GM18517 (cell line): ENCODE measurements at regions not wholly inside any gene's neighbourhood (a gene's known extent, or its start where the extent isn't known, plus 50 kb on each side); places are given as distances from the start of the nearest gene placed in this dataset.

Source experiments
- ATAC-seq: cut with Tn5 transposase; IDR thresholded peaks from one replicate; pipeline ENCODE4 v1.9.1; 2021; ENCODE audit warnings: mild to moderate bottlenecking, moderate library complexity; ENCODE audit not compliant: unreplicated experiment

DNA sequence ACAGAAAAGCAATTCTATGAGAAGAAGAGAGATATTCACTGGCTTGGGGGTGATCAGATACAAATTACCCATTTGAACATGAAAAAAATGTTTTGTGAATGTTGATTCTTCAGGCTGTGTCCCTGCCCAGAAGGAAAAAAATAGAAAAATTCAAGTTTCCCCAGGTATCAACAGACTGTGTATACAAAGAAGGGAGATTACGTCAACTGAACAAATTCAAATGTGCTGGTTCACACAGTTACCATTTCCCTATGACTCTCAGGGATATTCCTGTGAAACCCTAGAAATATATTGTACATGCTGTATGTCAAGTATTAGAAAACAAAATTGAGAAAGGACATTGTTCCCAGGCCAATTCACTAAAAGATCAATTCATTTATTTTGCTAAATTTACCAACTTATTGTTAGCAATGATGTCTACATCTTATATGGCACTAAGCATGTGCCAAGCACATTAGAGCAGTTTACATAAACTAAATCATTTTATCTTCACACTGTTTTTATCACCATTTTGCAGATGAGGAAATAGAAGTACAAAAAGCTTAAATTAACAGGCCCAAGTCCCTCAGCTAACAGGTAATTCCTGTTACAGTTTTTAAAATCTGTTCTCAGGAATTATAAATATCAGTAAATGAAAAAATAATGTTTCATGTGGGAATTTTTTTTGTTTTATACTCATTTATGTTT, 306.7 kb upstream of the ROBO2 start:
- no peak for ATAC-seq

DNA sequence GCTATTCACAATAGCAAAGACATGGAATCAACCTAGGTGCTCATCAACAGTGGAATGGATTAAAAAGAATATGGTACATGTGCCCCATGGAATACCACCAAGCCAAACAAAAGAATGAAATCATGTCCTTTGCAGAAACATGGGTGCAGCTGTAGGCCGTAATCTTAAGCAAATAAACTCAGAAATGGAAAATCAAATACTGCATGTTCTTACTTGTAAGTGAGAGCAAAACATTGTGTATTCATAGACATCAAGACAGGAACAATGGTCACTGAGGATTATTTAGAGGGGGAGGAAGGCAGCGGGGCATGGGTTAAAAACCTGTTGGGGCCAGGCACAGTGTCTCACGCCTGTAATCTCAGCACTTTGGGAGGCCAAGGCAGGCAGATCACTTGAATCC, 304.7 kb upstream of the ROBO2 start:
- ATAC-seq = no peak

DNA sequence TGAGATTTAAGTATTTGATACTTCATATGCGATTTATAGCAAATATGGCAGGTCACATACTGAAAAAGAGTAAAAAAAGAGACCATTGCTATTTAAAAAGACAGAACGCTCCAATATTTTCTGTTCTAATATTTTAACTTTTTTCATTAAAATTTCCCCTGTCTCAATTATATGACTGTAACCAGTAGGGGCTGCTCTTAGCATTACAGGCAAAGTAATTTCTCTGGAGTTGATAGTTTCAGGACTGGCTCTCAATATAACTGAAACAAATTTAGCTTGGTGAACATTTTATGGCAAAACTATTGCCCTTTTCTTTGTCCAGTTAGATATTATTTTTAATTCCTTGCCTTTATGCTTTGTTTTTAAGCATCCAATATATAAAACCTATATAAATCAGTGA, 286.3 kb upstream of the ROBO2 start:
- no peak for ATAC-seq

DNA sequence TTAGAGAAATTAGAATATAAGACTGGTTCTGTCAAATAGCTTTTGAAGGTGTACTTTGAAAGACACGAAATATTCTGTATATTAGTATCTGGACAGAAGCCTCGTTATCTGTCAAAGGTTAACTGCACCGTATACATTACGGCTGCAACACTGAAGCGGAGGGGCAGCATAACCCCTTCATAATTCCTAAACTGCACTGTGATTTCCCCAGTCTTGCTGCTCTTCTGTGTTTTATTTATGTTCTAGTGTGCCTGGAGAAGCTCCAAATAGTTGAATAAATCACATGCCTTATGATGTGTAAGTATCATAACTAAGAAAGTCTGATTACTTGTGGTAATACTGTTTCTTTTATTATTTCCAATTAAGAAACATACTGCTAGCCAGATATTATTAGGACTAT, 285.7 kb upstream of the ROBO2 start:
- ATAC-seq = no peak

DNA sequence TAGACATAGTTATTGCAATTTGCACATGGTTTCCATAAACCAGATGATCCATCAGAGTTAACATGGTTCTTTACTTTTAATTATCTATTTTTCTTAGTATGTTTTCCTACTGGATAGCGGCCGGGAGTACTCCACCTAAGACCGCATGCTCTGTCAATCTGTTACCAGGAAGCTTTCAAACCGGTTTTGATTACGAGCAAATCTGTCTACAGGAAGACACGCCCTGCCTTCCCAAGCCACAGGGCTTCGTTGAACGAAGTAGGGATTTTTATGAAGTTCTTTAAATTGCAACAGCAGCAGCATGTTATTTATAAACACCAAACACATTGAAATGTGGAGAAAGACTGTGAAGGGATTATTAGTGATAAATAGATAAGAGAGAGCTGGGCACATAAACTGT, 283.3 kb upstream of the ROBO2 start:
- ATAC-seq = no peak

DNA sequence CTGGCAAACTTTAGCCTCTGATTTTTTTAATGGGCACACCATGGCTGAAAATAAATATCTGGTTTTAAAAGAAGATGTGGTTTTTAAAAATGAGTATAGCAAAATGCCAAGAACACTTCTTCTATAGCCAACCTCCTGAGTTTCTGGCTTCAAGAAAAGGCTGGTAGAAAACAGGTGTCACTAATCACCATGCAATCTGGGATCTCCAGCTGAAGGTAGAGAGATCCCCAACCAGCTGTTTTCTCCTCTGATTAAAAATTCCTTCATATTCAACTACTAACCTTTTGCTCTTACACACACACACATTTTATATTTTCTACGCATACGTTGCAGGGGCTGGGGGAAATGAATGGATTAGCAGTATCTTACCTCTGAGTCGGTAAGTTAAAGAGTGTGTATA, 279.6 kb upstream of the ROBO2 start:
- ATAC-seq = no peak

DNA sequence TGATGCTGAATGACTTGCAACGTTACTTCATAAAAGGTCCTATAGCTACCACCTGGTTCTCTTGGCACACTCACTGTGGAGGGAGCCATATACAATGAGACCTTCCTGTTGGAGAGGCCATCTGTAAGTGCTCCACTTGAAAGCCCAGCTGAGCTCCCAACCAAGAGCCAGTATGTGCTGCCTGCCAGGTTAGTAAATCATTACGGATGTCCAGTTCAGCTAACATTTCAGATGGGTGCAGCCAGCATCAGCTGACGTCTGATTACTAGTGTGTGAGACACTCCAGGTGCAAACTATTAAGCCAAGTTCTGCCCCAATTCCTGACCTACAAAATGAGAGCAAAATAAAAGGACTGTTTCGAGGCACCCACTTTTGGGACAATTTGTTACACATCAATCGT, 274.4 kb upstream of the ROBO2 start:
- no peak for ATAC-seq

DNA sequence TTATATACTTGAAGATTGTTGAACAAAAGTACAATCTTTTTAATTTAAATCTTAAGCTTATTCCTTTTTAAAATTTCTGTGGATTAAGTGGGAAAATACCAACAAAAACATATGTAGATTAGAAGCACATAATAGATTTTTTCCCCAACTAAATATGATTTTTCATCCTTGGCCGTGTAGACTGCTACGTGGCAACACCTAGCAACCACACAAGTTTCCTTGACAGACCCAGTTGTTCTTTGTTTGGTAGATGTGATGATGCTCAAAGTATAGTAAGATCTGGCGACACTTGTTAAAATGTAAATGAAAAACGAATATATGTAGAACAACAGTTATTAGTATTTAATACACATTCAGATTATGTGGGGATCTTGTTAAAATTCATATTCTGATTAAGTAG, 271.0 kb upstream of the ROBO2 start:
- no peak for ATAC-seq

DNA sequence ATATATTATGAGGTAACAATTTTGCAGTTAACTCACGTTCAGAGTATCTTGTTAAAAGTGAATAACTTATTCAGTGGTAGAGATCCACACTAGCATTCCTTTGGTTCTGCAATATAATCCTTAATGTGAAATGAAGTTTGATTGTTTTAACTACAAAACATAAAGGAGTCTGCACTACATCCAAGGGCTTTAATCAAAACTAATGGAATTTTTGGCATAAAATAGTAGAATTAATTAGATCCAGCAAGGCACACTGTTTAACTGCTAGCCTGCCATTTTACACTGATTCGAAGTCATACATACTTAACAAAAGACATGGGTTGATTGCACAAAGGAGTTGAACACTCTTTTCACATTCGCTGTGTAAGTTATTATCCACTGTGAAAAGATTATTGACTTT, 263.0 kb upstream of the ROBO2 start:
- no peak for ATAC-seq

DNA sequence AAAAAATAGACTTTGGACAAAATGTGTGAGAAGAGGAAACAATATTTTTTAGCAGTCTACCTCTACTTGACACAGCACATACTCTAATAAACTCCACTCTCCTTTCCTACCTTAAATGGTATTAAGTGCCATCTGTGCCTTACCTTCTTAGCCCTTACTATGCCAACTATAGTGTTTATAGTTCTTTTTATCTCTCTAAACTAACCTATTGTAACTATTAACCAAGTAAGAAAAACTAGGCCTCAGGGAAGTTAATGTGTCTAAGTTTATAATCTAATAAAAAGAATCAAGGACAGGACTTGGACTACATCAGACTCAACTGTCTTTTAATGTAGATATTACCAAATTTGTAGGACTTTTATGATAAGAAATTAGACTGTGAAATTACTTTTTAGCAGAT, 251.7 kb upstream of the ROBO2 start:
- ATAC-seq = no peak

DNA sequence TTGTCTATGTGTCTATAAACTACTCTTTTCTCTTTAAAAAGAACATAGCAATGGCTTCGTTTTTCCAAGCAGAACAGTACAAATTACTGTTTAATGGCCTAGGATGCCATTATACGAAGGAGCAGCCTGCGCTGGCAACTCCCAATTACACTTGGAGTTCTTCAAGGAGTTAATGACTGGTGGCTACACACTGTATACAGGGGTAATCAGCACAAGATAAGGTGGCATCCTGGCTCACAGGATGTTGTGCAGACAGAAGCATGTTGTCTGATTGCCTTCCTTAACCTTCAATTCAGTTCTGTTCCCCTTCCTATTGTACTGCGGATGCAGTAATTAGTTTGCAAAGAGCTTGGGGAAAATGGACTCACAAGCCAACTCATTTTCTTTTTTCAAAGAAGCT, 250.7 kb upstream of the ROBO2 start:
- ATAC-seq = no peak

DNA sequence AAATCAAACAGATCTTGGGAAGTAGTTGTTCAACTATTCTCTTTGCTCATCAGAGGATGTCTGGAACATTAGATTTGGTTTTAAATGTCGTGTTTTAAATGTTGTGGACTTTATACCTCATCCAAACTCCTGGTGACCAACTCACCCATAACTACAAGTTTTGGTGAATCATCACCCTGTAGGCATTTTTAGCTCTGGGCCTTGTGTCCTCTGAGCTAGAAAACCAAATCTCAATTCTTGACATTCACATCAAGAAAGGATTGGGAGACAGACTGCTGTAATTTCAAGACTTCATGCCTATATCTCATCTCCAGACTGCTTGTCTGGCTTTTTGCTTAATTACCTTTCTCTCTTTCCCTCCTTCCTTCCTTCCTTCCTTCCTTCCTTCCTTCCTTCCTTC, 228.5 kb upstream of the ROBO2 start:
- ATAC-seq = no peak

DNA sequence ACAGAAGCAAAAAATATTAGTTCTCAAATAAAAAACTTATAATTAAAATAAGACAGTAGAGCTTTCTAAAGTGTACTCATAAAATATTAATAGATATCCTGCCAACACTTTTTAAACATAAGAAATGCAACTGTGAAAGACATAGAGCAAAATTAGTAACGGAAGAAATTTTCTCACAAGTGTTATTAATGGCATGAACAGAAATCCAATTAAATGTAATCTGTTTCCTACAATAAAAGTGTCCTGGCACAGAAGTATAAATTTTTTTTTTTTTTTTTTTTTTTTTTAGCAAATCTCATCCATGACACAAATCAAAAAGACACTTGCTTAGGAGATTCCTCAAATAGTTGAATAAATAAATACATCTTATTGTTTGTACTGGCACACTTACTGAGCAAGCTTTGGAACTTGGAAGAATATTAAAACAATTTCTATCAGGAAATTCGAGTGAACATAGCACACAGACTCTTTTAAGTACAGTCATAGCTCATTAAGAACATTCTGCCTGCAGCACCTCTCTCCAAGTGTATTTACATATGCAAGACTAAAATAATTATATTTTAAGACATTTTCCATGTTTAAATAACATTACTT, 227.2 kb upstream of the ROBO2 start:
- no peak for ATAC-seq

DNA sequence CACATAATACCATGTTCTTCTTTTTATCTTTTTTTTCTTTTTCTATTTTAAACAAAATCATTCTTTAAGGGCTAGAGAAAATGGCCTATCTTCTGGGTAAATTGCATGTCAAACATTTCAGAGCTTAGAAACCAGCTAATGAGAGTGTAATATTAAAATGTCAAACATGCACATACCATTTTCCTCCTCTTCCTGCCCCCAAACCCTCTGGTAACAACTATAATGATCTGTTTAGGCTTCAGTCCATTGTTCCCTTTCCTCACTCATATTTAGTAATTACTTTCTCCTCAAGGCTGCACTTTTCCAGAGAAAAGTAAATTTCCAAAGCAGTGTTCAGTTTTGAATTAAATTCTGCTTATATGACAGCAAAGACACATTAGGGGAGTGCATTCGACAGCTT, 224.3 kb upstream of the ROBO2 start:
- ATAC-seq = no peak

DNA sequence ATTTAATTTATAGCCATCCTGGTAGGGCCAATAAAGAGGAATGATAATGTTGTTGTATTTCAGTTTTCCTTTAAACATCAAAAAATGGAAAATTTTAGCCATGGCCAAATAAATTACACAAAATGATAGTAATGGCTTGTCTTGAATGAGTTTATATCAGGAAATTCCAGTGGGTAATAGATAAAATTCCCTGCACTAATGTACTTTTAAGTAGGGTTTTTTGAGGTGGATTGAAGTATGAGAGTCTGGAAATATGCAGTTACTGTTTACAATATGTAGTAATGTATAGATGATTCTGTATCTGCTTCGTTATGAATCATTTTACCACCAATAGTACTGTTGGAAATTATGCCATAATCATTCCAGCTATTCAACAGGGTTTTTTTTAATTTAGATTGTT, 219.4 kb upstream of the ROBO2 start:
- no peak for ATAC-seq

DNA sequence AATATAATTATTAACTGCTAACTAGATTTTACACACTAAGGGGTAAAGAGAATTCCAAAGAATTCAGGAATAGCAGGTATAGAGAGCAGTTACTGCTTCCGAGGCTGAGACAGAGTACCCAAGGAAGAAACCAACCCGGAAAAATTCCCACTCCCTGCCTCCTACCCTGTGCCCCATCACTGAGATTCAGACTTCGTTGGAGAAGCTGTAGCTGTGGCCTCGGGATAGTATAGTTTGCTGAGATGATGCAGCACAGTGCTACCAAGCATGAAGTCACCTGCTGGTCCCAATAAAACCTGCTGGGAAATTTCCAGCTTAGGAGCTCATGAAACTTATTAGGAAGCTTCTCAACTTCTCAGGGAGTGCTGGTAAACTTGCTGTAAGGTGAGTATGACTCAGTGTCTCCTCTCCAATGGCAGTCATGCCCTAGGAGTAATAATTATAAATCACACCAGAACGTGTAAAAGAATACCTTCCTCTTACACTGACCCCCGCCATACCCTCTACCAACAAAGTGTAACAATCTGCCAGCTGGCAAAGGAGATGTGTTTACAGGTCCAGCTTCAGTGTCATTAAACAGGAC, 215.2 kb upstream of the ROBO2 start:
- no peak for ATAC-seq

DNA sequence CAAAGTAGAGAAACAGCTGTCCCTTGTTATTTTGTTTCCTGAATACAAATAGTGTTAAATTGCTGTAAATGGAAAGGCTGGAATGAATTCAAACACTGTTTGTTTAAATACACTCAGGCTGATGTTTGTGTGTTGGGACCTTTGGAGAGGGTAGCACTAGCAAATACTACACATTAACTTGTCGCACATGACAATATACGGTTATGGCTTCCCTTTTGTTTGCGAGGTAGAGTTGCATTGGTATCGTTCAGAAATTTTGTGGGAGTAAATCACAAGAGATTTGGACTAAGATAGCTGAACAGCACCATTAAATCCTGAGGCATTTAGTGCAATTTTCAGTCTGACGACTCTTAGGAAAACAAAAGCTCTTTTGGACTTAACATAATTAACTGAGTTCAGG, 213.0 kb upstream of the ROBO2 start:
- no peak for ATAC-seq

DNA sequence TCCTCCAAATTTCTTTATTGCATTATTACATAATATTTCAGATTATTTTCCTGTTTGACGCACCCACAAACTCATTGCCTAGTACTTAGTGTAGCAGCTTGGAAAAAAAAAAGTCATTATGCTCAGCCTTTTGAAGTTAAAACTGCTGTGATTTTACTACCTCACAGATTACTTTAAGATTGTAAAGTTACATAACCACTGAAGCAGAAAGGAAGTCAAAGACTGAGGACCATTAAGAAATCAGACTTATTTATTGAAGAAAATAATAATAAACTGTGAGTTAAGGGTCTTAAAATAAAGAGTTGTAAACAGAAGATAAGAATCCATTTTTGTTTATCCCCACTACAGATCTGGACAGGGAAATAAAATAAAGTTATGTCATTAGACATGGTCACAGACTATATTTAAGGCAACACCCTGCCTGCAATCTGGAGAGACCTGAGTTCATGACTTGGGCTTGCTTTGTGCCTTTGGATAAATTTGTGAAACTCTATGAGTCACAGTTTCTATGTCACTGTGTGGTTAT, 212.1 kb upstream of the ROBO2 start:
- ATAC-seq = no peak

DNA sequence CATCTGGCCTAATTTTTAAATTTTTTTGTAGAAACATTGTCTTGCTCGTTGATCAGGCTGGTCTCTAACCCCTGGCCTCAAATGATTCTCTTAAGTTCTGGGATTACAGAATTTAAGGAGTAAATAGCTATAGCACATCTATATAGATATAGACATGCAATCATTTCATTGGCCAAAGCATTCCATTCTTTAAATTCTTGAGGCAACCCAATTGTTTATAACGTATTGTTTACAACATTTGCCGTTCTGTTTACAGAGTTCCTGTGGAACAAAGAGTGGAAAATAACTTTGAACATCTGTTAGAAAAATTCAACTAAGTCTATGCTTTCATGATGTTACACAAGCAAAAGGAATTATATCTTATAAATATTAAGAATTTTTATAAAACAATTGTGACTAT, 205.2 kb upstream of the ROBO2 start:
- no peak for ATAC-seq

DNA sequence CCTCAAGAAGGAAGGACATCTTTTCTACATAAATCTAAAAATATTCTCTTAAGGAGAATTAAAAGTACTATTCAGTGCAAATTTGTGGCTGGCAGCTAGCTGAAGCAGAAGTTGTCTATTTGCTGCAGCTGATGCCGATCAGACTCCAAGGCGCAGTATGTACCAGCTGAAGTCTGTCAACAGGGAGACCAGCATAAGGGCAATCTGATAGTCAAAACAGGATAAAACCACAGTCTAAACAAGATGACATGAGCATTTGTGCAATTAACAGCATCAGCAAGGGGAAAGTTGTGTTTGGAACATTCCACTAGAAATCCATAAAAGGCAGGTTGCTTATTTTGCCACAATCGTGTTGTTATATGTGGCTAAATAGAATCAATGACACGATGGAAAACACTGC, 198.2 kb upstream of the ROBO2 start:
- ATAC-seq = no peak

DNA sequence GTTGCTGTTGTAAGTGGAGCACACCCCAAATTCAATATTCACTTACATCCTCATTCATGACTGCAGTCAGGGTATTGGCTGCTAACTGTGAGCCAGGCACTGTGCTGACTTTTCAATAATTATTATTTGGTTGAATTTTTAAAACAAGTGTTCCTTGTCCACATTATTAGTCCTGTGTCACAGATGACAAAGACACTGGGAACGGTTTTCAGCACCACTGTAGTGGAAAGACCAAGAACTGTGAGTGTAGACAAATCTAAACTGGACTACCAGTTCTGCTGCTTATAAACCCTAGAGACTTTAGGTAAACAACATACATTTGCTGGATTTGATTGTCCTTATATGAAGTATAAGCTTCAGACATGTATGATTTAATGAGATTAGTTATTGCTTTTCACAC, 197.7 kb upstream of the ROBO2 start:
- ATAC-seq = no peak

DNA sequence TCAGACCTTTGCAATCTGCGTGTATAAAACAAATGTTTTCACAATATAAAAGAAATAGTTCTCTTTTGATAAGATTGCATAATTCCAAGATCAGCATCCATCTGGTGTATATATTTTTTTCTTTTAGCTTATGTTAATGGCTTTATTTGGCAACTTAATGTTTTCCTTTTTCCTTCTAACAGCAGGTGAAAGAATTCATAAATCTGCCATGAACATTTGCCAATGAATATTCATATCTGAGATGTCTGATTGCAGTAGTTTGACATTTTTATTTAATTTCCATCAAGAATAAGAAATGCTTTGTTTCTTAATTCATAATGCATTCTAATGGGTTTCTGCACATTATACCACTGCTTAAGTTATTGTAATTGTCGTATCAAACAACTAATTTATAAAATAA, 184.4 kb upstream of the ROBO2 start:
- ATAC-seq = no peak

DNA sequence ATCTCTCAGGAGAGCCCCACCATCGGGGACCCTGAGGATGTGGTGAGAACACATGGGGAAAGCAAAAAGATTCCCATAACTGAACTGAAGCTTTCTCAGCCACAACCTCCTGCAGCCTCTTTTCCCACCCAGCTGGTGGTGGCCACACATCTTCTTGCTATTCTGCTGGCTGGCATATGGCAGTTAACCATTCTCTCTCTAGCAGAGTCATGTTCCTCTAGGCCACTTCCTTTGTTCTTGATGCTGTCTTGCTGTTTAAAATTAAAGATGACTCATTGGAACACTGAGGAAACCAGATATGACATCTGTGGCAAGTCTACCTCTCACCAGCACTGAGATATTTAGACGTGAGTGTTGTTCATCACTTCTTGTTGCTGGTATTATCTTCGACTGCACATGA, 180.3 kb upstream of the ROBO2 start:
- no peak for ATAC-seq
